K562 (cell line): ENCODE measurements at regions not wholly inside any gene's neighbourhood (a gene's known extent, or its start where the extent isn't known, plus 50 kb on each side); places are given as distances from the start of the nearest gene placed in this dataset.

Experiments used
- JUND ChIP-seq, 2 experiments: IDR thresholded peaks; 2 replicates in 1 of 2; 3 replicates in 1 of 2; pipeline ENCODE4 v1.6.1; 2011; ENCODE audit warnings: borderline replicate concordance in 2 of 2, low read depth in 2 of 2, low read length in 2 of 2, improper control_type of control experiment in 1 of 2, missing biosample characterization in 1 of 2, missing genetic modification characterization in 1 of 2, missing genetic modification reagents in 1 of 2
- KDM4B ChIP-seq, 2 experiments: fragments of 450-650 bp in 1 of 2; sonication (generic) in 1 of 2; IDR thresholded peaks; 2 replicates each; pipeline ENCODE4 v1.6.1; 2016 to 2017; ENCODE audit warnings: borderline replicate concordance in 2 of 2, antibody characterized with exemption in 1 of 2, low read depth in 1 of 2, mild to moderate bottlenecking in 1 of 2
- NRF1 ChIP-seq, 2 experiments: fragments of 450-650 bp; IDR thresholded peaks in 1 of 2; conservative IDR thresholded peaks in 1 of 2; 2 replicates each; pipeline ENCODE4 v1.6.1; 2014; ENCODE audit warnings: mild to moderate bottlenecking in 2 of 2
- NUFIP1 ChIP-seq: fragments of 450-650 bp; IDR thresholded peaks from 2 replicates; pipeline ENCODE4 v1.6.1; 2018; ENCODE audit not compliant: partially characterized antibody
- PHB ChIP-seq: fragments of 250-450 bp; sonication (Bioruptor Pico); IDR thresholded peaks from 2 replicates; pipeline ENCODE4 v1.5.0; 2021
- PRMT5 ChIP-seq: sonication (generic); formaldehyde crosslinking; IDR thresholded peaks from 2 replicates; pipeline ENCODE4 v1.5.0; 2020; ENCODE audit warnings: missing genetic modification reagents
- RFX5 ChIP-seq: IDR thresholded peaks from 2 replicates; pipeline ENCODE4 v1.6.1; 2011; ENCODE audit warnings: low read depth, mild to moderate bottlenecking, improper control_type of control experiment, low read length
- SAP30 ChIP-seq: fragments of 200-600 bp; sonication (generic); IDR thresholded peaks from 2 replicates; pipeline ENCODE4 v1.6.1; 2012; ENCODE audit warnings: borderline replicate concordance, low read depth, mild to moderate bottlenecking, moderate library complexity, low read length, control low read depth, inconsistent platforms; ENCODE audit not compliant: insufficient read depth, poor library complexity, severe bottlenecking
- SMARCE1 ChIP-seq: fragments of 450-650 bp; IDR thresholded peaks from 2 replicates; pipeline ENCODE4 v1.7.1; 2016; ENCODE audit warnings: mild to moderate bottlenecking
- TEAD1 ChIP-seq, 2 experiments: fragments of 450-650 bp in 1 of 2; sonication (generic) in 1 of 2; formaldehyde crosslinking; IDR thresholded peaks; 2 replicates each; pipeline versions ENCODE4 v1.4.0 to v1.8.0; 2020 to 2022; ENCODE audit warnings: mild to moderate bottlenecking in 2 of 2, missing genetic modification reagents in 1 of 2
- TOE1 ChIP-seq, 2 experiments: fragments of 450-650 bp in 1 of 2; sonication (generic) in 1 of 2; formaldehyde crosslinking in 1 of 2; IDR thresholded peaks; 2 replicates each; pipeline versions ENCODE4 v1.7.1 to v1.8.0; 2016 to 2022; ENCODE audit warnings: borderline replicate concordance in 2 of 2, mild to moderate bottlenecking in 2 of 2, antibody characterized with exemption in 1 of 2, inconsistent platforms in 1 of 2, low read depth in 1 of 2, missing genetic modification reagents in 1 of 2, moderate library complexity in 1 of 2
- ZBED1 ChIP-seq: IDR thresholded peaks from 2 replicates; pipeline ENCODE4 v1.6.1; 2014
- ZFP36 ChIP-seq: fragments of 150-350 bp; IDR thresholded peaks from 2 replicates; pipeline ENCODE4 v1.6.1; 2018; ENCODE audit warnings: low read length, low read depth; ENCODE audit not compliant: partially characterized antibody
- ZNF140 ChIP-seq: fragments of 250-450 bp; sonication (Bioruptor Pico); IDR thresholded peaks from 2 replicates; pipeline ENCODE4 v1.8.0; 2021; ENCODE audit warnings: moderate library complexity, mild to moderate bottlenecking, inconsistent platforms
- ZNF224 ChIP-seq: sonication (generic); formaldehyde crosslinking; IDR thresholded peaks from 2 replicates; pipeline ENCODE4 v1.8.0; 2022; ENCODE audit warnings: mild to moderate bottlenecking, missing genetic modification reagents
- ZNF232 ChIP-seq: sonication (generic); formaldehyde crosslinking; IDR thresholded peaks from 2 replicates; pipeline ENCODE4 v1.8.0; 2022; ENCODE audit warnings: mild to moderate bottlenecking, missing genetic modification reagents
- ZNF277 ChIP-seq: fragments of 250-450 bp; sonication (Bioruptor Pico); IDR thresholded peaks from 2 replicates; pipeline ENCODE4 v1.8.0; 2022; ENCODE audit warnings: inconsistent platforms, mild to moderate bottlenecking, moderate library complexity, borderline replicate concordance
- ZNF445 ChIP-seq: fragments of 250-450 bp; sonication (Bioruptor Pico); IDR thresholded peaks from 2 replicates; pipeline ENCODE4 v1.4.0; 2020; ENCODE audit warnings: low read depth, mild to moderate bottlenecking, moderate library complexity
- TF ChIP-seq, protein P1 (sequence below): sonication (generic); formaldehyde crosslinking; IDR thresholded peaks from 2 replicates; pipeline ENCODE4 v1.8.1; 2023; ENCODE audit warnings: mild to moderate bottlenecking, missing genetic modification reagents, moderate library complexity
- TF ChIP-seq, protein P2 (sequence below): fragments of 200-800 bp; sonication (Bioruptor generic); IDR thresholded peaks from 2 replicates; pipeline ENCODE4 v1.6.1; 2016; ENCODE audit warnings: missing genetic modification characterization, missing compliant biosample characterization

DNA sequence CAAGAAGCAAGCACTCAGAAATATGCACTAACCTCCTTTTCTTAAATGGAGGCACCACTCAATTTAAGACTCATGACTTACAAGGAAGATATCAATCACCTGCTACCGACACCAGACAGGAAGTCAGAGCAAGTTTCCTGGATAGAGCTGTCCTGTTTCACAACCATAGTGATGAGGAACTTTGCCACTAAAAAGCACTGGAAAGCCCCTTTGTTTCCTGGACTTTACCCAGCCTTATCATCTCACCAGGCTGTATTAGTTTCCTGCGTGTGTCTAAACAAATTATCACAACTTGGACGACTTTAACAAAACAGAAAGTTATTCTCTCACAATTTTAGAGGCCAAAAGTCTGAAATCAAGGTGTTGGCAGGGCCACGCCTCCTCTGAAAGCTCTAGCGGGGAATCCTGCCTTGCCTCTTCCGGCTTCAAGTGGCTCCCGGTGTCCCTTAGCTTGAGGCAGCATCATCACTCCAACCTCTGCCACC, 253.8 kb upstream of the STXBP5 start (continued):
- TF ChIP-seq TEAD1 (CRISPR knock-in tag; IDR thresholded peaks at IDR 0.05) (no peak), KDM4B (IDR thresholded peaks at IDR 0.05; ENCODE audit: borderline replicate concordance in 2 of 2, low read depth in 1 of 2) (no peak), SAP30 (no peak), JUND (IDR thresholded peaks at IDR 0.05; ENCODE audit: borderline replicate concordance, low read depth, low read length) (no peak), JUND (tag; IDR thresholded peaks at IDR 0.05; ENCODE audit: borderline replicate concordance, low read depth, low read length) (peak; percentile 51; the same call in 1 of the 3 replicates), SMARCE1 (no peak), ZBED1 (no peak), RFX5 (no peak), PRMT5 (CRISPR knock-in tag) (no peak), NRF1 (conservative IDR thresholded peaks at IDR 0.05 in 1 of 2, IDR thresholded peaks at IDR 0.05 in 1 of 2) (no peak), ZNF232 (CRISPR knock-in tag) (no peak), ZNF277 (CRISPR knock-in tag) (no peak), ZNF224 (no peak), ZNF445 (CRISPR knock-in tag) (no peak), PHB (CRISPR knock-in tag) (no peak), ZFP36 (no peak), TOE1 (IDR thresholded peaks at IDR 0.05; ENCODE audit: borderline replicate concordance) (no peak), TOE1 (CRISPR knock-in tag; IDR thresholded peaks at IDR 0.05; ENCODE audit: borderline replicate concordance, low read depth) (no peak), ZNF140 (CRISPR knock-in tag) (no peak), NUFIP1 (no peak)
- TF ChIP-seq, protein P1, sequence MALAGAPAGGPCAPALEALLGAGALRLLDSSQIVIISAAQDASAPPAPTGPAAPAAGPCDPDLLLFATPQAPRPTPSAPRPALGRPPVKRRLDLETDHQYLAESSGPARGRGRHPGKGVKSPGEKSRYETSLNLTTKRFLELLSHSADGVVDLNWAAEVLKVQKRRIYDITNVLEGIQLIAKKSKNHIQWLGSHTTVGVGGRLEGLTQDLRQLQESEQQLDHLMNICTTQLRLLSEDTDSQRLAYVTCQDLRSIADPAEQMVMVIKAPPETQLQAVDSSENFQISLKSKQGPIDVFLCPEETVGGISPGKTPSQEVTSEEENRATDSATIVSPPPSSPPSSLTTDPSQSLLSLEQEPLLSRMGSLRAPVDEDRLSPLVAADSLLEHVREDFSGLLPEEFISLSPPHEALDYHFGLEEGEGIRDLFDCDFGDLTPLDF, result no peak
- TF ChIP-seq, protein P2, sequence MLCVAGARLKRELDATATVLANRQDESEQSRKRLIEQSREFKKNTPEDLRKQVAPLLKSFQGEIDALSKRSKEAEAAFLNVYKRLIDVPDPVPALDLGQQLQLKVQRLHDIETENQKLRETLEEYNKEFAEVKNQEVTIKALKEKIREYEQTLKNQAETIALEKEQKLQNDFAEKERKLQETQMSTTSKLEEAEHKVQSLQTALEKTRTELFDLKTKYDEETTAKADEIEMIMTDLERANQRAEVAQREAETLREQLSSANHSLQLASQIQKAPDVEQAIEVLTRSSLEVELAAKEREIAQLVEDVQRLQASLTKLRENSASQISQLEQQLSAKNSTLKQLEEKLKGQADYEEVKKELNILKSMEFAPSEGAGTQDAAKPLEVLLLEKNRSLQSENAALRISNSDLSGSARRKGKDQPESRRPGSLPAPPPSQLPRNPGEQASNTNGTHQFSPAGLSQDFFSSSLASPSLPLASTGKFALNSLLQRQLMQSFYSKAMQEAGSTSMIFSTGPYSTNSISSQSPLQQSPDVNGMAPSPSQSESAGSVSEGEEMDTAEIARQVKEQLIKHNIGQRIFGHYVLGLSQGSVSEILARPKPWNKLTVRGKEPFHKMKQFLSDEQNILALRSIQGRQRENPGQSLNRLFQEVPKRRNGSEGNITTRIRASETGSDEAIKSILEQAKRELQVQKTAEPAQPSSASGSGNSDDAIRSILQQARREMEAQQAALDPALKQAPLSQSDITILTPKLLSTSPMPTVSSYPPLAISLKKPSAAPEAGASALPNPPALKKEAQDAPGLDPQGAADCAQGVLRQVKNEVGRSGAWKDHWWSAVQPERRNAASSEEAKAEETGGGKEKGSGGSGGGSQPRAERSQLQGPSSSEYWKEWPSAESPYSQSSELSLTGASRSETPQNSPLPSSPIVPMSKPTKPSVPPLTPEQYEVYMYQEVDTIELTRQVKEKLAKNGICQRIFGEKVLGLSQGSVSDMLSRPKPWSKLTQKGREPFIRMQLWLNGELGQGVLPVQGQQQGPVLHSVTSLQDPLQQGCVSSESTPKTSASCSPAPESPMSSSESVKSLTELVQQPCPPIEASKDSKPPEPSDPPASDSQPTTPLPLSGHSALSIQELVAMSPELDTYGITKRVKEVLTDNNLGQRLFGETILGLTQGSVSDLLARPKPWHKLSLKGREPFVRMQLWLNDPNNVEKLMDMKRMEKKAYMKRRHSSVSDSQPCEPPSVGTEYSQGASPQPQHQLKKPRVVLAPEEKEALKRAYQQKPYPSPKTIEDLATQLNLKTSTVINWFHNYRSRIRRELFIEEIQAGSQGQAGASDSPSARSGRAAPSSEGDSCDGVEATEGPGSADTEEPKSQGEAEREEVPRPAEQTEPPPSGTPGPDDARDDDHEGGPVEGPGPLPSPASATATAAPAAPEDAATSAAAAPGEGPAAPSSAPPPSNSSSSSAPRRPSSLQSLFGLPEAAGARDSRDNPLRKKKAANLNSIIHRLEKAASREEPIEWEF (CRISPR knock-in tag), result no peak
